ENCODE measurements at regions not wholly inside any gene's neighbourhood (a gene's known extent, or its start where the extent isn't known, plus 50 kb on each side); places are given as distances from the start of the nearest gene placed in this dataset.

DNA sequence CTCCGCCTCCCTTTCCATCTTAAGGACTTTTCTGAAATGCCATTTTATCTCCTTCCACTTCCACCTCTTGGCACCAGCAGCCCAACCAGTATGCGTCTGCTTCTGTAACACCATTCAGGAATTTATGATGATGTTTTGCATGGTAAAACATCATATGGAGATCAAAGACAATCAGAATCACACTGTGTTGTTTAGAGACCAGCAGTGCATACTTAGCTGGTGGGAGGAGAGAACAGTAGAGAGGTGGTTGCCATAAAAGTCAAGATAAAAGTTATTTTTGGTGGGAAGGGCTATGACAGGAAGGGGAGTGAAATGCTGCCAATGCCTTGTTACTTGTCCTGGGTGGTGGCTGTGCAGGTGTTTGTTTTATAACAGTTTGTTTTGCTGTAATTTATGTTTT lies 268.0 kb downstream of the OPA1 start:
- TF ChIP-seq EZH2phosphoT487 (IDR thresholded peaks at IDR 0.05; ENCODE audit: borderline replicate concordance) = no peak
- TF ChIP-seq, protein P1, sequence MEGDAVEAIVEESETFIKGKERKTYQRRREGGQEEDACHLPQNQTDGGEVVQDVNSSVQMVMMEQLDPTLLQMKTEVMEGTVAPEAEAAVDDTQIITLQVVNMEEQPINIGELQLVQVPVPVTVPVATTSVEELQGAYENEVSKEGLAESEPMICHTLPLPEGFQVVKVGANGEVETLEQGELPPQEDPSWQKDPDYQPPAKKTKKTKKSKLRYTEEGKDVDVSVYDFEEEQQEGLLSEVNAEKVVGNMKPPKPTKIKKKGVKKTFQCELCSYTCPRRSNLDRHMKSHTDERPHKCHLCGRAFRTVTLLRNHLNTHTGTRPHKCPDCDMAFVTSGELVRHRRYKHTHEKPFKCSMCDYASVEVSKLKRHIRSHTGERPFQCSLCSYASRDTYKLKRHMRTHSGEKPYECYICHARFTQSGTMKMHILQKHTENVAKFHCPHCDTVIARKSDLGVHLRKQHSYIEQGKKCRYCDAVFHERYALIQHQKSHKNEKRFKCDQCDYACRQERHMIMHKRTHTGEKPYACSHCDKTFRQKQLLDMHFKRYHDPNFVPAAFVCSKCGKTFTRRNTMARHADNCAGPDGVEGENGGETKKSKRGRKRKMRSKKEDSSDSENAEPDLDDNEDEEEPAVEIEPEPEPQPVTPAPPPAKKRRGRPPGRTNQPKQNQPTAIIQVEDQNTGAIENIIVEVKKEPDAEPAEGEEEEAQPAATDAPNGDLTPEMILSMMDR (conservative IDR thresholded peaks at IDR 0.05; ENCODE audit: low read length) = no peak
